GM23338 (cell line): ENCODE measurements at regions not wholly inside any gene's neighbourhood (a gene's known extent, or its start where the extent isn't known, plus 50 kb on each side); places are given as distances from the start of the nearest gene placed in this dataset.
"Not testable (repeated sequence)": the region's sequence is repeated elsewhere in the genome, so short reads cannot be mapped to it uniquely, and the experiment has no call there.

Experiments
- ATAC-seq: fragments of 200-7000 bp; cut with Tn5 transposase; 3 replicates; pipeline ENCODE4 v1.9.1; 2020
- DNase-seq: peaks from one replicate; pipeline ENCODE4 v3.0.0-alpha.2; 2015; ENCODE audit warnings: low spot score
- H2AFZ ChIP-seq: fragments of 200-600 bp; sonication (generic); 2 replicates; pipeline ENCODE4 v1.8.0; 2016; ENCODE audit warnings: antibody characterized with exemption, mild to moderate bottlenecking, moderate library complexity
- H3F3A ChIP-seq: fragments of 200-600 bp; sonication (generic); replicated peaks from 2 replicates; pipeline ENCODE4 v1.8.0; 2017; ENCODE audit warnings: antibody characterized with exemption, mixed run types, low read depth
- H3K27ac ChIP-seq: fragments of 200-600 bp; sonication (generic); 2 replicates; pipeline ENCODE4 v1.6.1; 2016; ENCODE audit warnings: low read depth
- H3K27me3 ChIP-seq: fragments of 200-600 bp; sonication (generic); 2 replicates; pipeline ENCODE4 v1.8.0; 2016; ENCODE audit warnings: mild to moderate bottlenecking, mixed run types, moderate library complexity; ENCODE audit not compliant: insufficient read depth
- H3K36me3 ChIP-seq: fragments of 200-600 bp; sonication (generic); 2 replicates; pipeline ENCODE4 v1.8.0; 2016; ENCODE audit warnings: mild to moderate bottlenecking; ENCODE audit not compliant: insufficient read depth
- H3K4me1 ChIP-seq: fragments of 200-600 bp; sonication (generic); 2 replicates; pipeline ENCODE4 v1.8.0; 2016; ENCODE audit warnings: mild to moderate bottlenecking, moderate library complexity; ENCODE audit not compliant: insufficient read depth
- H3K4me2 ChIP-seq: fragments of 200-600 bp; sonication (generic); 2 replicates; pipeline ENCODE4 v1.7.1; 2017; ENCODE audit warnings: mixed run types
- H3K4me3 ChIP-seq: fragments of 200-600 bp; sonication (generic); 2 replicates; pipeline ENCODE4 v1.6.1; 2016; ENCODE audit warnings: mixed run types
- H3K79me2 ChIP-seq: fragments of 200-600 bp; sonication (generic); replicated peaks from 2 replicates; pipeline ENCODE4 v1.8.0; 2017; ENCODE audit warnings: mild to moderate bottlenecking; ENCODE audit not compliant: insufficient read depth
- H3K9me2 ChIP-seq: fragments of 200-600 bp; sonication (generic); 2 replicates; pipeline ENCODE4 v1.8.0; 2017; ENCODE audit not compliant: insufficient read depth
- H4K20me1 ChIP-seq: fragments of 200-600 bp; sonication (generic); replicated peaks from 2 replicates; pipeline ENCODE4 v1.8.0; 2017; ENCODE audit warnings: mild to moderate bottlenecking; ENCODE audit not compliant: insufficient read depth
- H3K27ac Mint-ChIP-seq: 2 replicates; pipeline ENCODE4 v1.8.0; 2020; ENCODE audit warnings: inconsistent platforms, mild to moderate bottlenecking, moderate library complexity, mixed read lengths
- H3K27me3 Mint-ChIP-seq: 3 replicates; pipeline ENCODE4 v1.8.0; 2022; ENCODE audit warnings: low read depth, mild to moderate bottlenecking, moderate library complexity, mixed read lengths, inconsistent platforms; ENCODE audit not compliant: insufficient read depth, poor library complexity
- H3K36me3 Mint-ChIP-seq: 3 replicates; pipeline ENCODE4 v1.8.0; 2021; ENCODE audit warnings: low read depth, mild to moderate bottlenecking, inconsistent platforms, moderate library complexity, mixed read lengths
- H3K4me1 Mint-ChIP-seq: 3 replicates; pipeline ENCODE4 v1.8.0; 2020; ENCODE audit warnings: mild to moderate bottlenecking, inconsistent platforms, mixed read lengths
- H3K4me3 Mint-ChIP-seq: 3 replicates; pipeline ENCODE4 v1.8.0; 2021; ENCODE audit warnings: moderate library complexity, mild to moderate bottlenecking, inconsistent platforms, mixed read lengths
- H3K9me3 Mint-ChIP-seq: 3 replicates; pipeline ENCODE4 v1.8.0; 2020; ENCODE audit warnings: moderate library complexity, mild to moderate bottlenecking, inconsistent platforms, mixed read lengths
- CREB1 ChIP-seq: fragments of 250-450 bp; sonication (Bioruptor Pico); IDR thresholded peaks from 2 replicates; pipeline ENCODE4 v1.5.0; 2020; ENCODE audit warnings: low read depth, mild to moderate bottlenecking, moderate library complexity
- ETS1 ChIP-seq: IDR thresholded peaks from 2 replicates; pipeline ENCODE4 v1.6.1; 2016; ENCODE audit warnings: antibody characterized with exemption
- EZH2 ChIP-seq: fragments of 200-600 bp; sonication (generic); IDR thresholded peaks from one replicate; pipeline ENCODE4 v1.8.0; 2017; ENCODE audit warnings: antibody characterized with exemption, mild to moderate bottlenecking, low read depth; ENCODE audit not compliant: unreplicated experiment
- REST ChIP-seq: IDR thresholded peaks from one replicate; pipeline ENCODE4 v1.6.1; 2018; ENCODE audit warnings: antibody characterized with exemption; ENCODE audit not compliant: unreplicated experiment
- ZNF114 ChIP-seq: fragments of 250-450 bp; sonication (Bioruptor Pico); IDR thresholded peaks from 2 replicates; pipeline ENCODE4 v1.5.0; 2020; ENCODE audit warnings: mild to moderate bottlenecking, moderate library complexity
- ZNF462 ChIP-seq: fragments of 250-450 bp; sonication (Bioruptor Pico); IDR thresholded peaks from 2 replicates; pipeline ENCODE4 v1.5.0; 2020; ENCODE audit warnings: mild to moderate bottlenecking, moderate library complexity

GRCh38 chr6:118377711-118378414 is 170.2 kb upstream of the PLN start (continued):
- TF ChIP-seq EZH2, result no peak

GRCh38 chr6:118380620-118381019 is 167.5 kb upstream of the PLN start:
- not testable (repeated sequence) for H4K20me1 ChIP-seq, H3K4me2 ChIP-seq, H3K27ac Mint-ChIP-seq, H3K27me3 ChIP-seq, H3F3A ChIP-seq, H3K9me2 ChIP-seq, H3K4me3 ChIP-seq, H3K4me3 Mint-ChIP-seq, H3K27ac ChIP-seq, DNase-seq, H3K36me3 Mint-ChIP-seq, H3K79me2 ChIP-seq, ATAC-seq, H3K4me1 ChIP-seq, H3K36me3 ChIP-seq, H2AFZ ChIP-seq, H3K27me3 Mint-ChIP-seq, H3K9me3 Mint-ChIP-seq
- H3K4me1 Mint-ChIP-seq, result peaks cover 12% of the 10 kb centered on the region

GRCh38 chr6:118382126-118382525 is 166.0 kb upstream of the PLN start:
- no peaks in the 10 kb centered on the region for H4K20me1 ChIP-seq
- Mint-ChIP-seq H3K27me3 (no peaks in the 10 kb centered on the region), H3K27ac (no peak overlapping the region), H3K4me1 (peaks cover 9% of the 10 kb centered on the region), H3K36me3 (no peaks in the 10 kb centered on the region), H3K9me3 (peaks cover 4% of the 10 kb centered on the region; the same call in 2 of the 3 replicates), H3K4me3 (no peak overlapping the region)
- DNase-seq (no peak), ATAC-seq (no peak)
- no peak overlapping the region for H3K27ac ChIP-seq
- H3K4me2 ChIP-seq, result no peak overlapping the region
- no peaks in the 10 kb centered on the region for H3F3A ChIP-seq
- H3K4me3 ChIP-seq, result no peak overlapping the region
- no peaks in the 10 kb centered on the region for H3K79me2 ChIP-seq
- no peak overlapping the region for H2AFZ ChIP-seq
- no peaks in the 10 kb centered on the region; the same call in 1 of the 2 replicates for H3K4me1 ChIP-seq
- no peaks in the 10 kb centered on the region for H3K27me3 ChIP-seq
- 0 out of 2 replicates have a peak, but pooled peaks cover 3% of the 10 kb centered on the region for H3K9me2 ChIP-seq
- H3K36me3 ChIP-seq, result no peaks in the 10 kb centered on the region
- TF ChIP-seq ETS1 (no peak), REST (no peak), ZNF462 (CRISPR knock-in tag) (no peak), CREB1 (no peak), ZNF114 (CRISPR knock-in tag) (no peak)
